Choroid plexus epithelial cell (primary cell): ENCODE measurements at regions not wholly inside any gene's neighbourhood (a gene's known extent, or its start where the extent isn't known, plus 50 kb on each side); places are given as distances from the start of the nearest gene placed in this dataset.

Source experiments
- DNase-seq: peaks from one replicate; pipeline ENCODE4 v3.0.0-alpha.2; 2010; ENCODE audit warnings: low read depth
- H3K4me3 ChIP-seq: 2 replicates; pipeline ENCODE4 v1.5.1; 2011; ENCODE audit warnings: low read depth, mild to moderate bottlenecking, control low read depth, low read length, moderate library complexity
- TF ChIP-seq, protein P1 (sequence below): conservative IDR thresholded peaks from 2 replicates; pipeline ENCODE4 v1.5.1; 2011; ENCODE audit warnings: low read depth, mild to moderate bottlenecking, control low read depth, inconsistent platforms, low read length, moderate library complexity

DNA sequence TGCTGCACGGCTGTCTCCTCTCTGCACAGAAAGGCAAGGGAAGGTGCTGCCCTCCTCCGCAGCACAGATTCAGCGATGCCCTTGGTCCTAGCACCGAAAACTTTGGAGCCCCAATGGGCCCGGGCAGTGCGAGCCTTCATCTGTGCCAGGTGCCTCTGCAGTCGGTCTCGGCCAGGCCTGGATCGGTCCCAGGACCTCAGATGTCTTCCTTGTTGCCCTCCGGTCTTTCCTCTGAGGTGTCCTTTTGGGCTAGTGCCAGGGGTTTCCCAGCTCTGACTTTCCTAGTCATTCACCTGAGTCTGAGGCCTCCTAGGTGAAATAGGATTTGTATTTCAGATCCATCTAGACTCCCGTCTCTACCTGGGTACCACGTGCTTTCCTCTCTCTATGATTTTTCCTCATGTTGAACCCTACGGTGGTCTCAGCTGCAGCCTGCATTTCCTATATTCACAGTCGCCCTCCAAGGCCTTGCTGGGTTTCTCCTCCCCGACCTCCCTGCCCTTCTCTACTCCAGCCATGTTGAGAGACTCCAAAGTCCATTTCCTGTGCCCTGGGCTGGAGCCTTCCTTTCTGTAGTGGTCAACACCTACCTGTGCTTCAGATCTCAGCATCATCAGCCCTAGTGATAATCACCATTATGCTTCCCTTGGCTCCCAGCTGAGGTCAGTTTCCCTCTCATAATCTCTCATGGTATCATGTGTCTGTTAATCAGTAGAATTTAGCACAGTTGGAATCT lies 92.0 kb upstream of the PRSS58 start:
- TF ChIP-seq, protein P1, sequence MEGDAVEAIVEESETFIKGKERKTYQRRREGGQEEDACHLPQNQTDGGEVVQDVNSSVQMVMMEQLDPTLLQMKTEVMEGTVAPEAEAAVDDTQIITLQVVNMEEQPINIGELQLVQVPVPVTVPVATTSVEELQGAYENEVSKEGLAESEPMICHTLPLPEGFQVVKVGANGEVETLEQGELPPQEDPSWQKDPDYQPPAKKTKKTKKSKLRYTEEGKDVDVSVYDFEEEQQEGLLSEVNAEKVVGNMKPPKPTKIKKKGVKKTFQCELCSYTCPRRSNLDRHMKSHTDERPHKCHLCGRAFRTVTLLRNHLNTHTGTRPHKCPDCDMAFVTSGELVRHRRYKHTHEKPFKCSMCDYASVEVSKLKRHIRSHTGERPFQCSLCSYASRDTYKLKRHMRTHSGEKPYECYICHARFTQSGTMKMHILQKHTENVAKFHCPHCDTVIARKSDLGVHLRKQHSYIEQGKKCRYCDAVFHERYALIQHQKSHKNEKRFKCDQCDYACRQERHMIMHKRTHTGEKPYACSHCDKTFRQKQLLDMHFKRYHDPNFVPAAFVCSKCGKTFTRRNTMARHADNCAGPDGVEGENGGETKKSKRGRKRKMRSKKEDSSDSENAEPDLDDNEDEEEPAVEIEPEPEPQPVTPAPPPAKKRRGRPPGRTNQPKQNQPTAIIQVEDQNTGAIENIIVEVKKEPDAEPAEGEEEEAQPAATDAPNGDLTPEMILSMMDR: no peak

DNA sequence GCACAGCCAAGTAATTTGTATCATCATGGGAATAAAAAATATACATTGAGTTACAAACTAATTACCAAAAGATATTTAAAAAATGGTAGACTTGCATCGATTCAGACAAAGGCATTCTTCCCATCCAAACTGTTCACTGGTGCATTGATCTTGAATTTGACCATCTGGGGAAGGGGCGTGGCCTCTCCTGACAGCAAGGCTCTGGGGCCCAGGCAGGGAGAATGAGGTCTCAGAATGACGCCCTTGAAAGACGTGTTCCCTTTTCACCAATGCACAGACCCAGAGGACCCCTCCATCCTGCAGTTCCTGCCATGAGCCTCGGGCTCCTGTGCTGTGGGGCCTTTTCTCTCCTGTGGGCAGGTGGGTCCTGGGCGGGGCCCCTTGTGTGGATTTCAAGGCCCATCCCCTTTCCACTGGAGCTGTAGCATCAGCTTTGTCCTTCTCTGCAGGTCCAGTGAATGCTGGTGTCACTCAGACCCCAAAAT lies 91.1 kb upstream of the PRSS58 start:
- H3K4me3 ChIP-seq: no peak overlapping the region
- no peak for DNase-seq
- TF ChIP-seq, protein P1: no peak

More for the DNA sequence above, 92.0 kb upstream of the PRSS58 start:
- H3K4me3 ChIP-seq: no peak overlapping the region
- no peak for DNase-seq

GRCh38 chr7:142348100-142348499 lies 90.2 kb upstream of the PRSS58 start:
- DNase-seq: no peak
- no peak overlapping the region for H3K4me3 ChIP-seq
- TF ChIP-seq, protein P1: no peak

DNA sequence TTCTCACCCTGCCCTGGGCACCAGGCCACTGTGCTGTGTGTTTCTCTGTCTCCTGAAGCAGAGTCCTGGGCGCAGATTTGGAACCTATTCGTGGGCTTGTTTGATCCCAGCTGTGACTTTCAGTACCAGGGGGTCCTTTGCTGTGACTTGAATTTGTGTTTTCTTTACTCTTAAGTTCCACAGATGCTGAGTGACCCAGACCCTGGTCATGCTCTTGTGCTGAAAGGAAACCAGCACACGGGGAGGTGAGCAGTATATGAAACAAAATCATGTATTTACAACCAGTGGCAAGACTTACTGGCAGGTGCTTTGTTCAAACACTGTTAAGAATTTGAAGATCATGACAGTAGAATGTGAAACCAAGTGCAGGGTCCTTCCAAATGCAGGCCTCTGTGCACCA lies 89.2 kb upstream of the PRSS58 start:
- TF ChIP-seq, protein P1: no peak
- no peak overlapping the region for H3K4me3 ChIP-seq
- no peak for DNase-seq

- no peak for DNase-seq
- H3K4me3 ChIP-seq: no peak overlapping the region
- TF ChIP-seq, protein P1: no peak
Measured at GRCh38 chr7:142345811-142346210, 88.0 kb upstream of the PRSS58 start.

- DNase-seq: peak; percentile 86
- H3K4me3 ChIP-seq: no peak overlapping the region
- TF ChIP-seq, protein P1: peak; percentile 81
Measured at GRCh38 chr7:142338633-142339501, 81.0 kb upstream of the PRSS58 start.
